Prostate gland (tissue), 2 donors: ENCODE measurements at regions not wholly inside any gene's neighbourhood (a gene's known extent, or its start where the extent isn't known, plus 50 kb on each side); places are given as distances from the start of the nearest gene placed in this dataset.

Experiments
- DNase-seq: peaks from one replicate; pipeline ENCODE4 v3.0.0-alpha.2; 2019; ENCODE audit warnings: low spot score
- H3K27ac ChIP-seq, 2 donors: fragments of 200-600 bp; sonication (generic); 2 replicates each; pipeline ENCODE4 v1.5.1; 2017 to 2019
- H3K27me3 ChIP-seq: fragments of 200-600 bp; sonication (generic); replicated peaks from 2 replicates; pipeline ENCODE4 v1.5.1; 2019; ENCODE audit not compliant: insufficient read depth
- H3K36me3 ChIP-seq, 2 donors: fragments of 200-600 bp; sonication (generic); 1 replicate in 1 of 2; 2 replicates in 1 of 2; pipeline versions ENCODE4 v1.5.1 to v1.8.1; 2017 to 2019
- H3K4me1 ChIP-seq: fragments of 200-600 bp; sonication (generic); replicated peaks from 2 replicates; pipeline ENCODE4 v1.5.1; 2019
- H3K4me3 ChIP-seq, 2 donors: fragments of 200-600 bp; sonication (generic); 2 replicates each; pipeline ENCODE4 v1.5.1; 2017 to 2019
- H3K9me3 ChIP-seq: fragments of 200-600 bp; sonication (generic); 2 replicates; pipeline ENCODE4 v1.5.1; 2017
- POLR2A ChIP-seq: fragments of 450-650 bp; IDR thresholded peaks from one replicate; pipeline ENCODE4 v1.6.1; 2016; ENCODE audit warnings: antibody characterized with exemption, mild to moderate bottlenecking
- POLR2AphosphoS5 ChIP-seq: sonication (generic); formaldehyde crosslinking; IDR thresholded peaks from one replicate; pipeline ENCODE4 v1.6.1; 2017; ENCODE audit warnings: antibody characterized with exemption
- WGBS: methylation state at CpG from one replicate; pipeline ENCODE4 v1.1.5; 2018; 5-methylcytosine and 5-hydroxymethylcytosine counted together
- intact Hi-C: fragments of 100-400 bp; cut with DNase I; formaldehyde crosslinking; loops from one replicate; pipeline ENCODE4 v1.14.2; 2022
- TF ChIP-seq, protein P1 (sequence below), 4 experiments: fragments of 200-600 bp in 2 of 4; fragments of 450-650 bp in 2 of 4; sonication (generic) in 2 of 4; IDR thresholded peaks; 1 replicate in 3 of 4; 2 replicates in 1 of 4; pipeline ENCODE4 v1.5.1; 2016 to 2019; ENCODE audit warnings: antibody characterized with exemption in 4 of 4, mild to moderate bottlenecking in 2 of 4, moderate library complexity in 2 of 4

DNA sequence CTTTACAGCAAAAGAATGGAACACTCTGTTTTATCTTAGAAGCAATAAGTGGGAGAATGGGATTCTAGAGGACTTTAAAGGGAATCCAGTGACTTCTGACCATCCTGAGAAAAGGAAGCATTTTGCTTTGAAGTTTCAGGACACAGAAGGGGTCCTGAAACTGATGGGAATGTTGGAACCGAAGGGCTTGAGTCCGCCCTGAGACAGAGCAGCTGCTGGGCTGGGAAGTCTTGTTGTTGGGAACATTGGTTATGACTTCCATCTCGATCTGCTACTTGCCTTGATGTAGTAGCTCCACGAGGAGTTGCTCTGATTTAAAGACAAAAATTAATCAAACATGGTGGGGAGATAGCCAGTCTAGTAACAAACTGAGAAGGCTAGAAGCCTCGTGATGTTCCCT, 177.6 kb downstream of the JCAD start:
- Histone ChIP-seq H3K27ac (peak overlapping the region in 1 of 2 donors; percentile 13), H3K27me3 (no peaks in the 10 kb centered on the region), H3K4me1 (no peaks in the 10 kb centered on the region), H3K4me3 (no peak overlapping the region), H3K9me3 (no peaks in the 10 kb centered on the region), H3K36me3 (no peaks in the 10 kb centered on the region)
- no peak for DNase-seq
- 84% methylated on average over 5 of the region's 5 CpGs for WGBS
- intact Hi-C loops = no loop called here
- TF ChIP-seq POLR2AphosphoS5 (no peak), POLR2A (no peak)
- TF ChIP-seq, protein P1, sequence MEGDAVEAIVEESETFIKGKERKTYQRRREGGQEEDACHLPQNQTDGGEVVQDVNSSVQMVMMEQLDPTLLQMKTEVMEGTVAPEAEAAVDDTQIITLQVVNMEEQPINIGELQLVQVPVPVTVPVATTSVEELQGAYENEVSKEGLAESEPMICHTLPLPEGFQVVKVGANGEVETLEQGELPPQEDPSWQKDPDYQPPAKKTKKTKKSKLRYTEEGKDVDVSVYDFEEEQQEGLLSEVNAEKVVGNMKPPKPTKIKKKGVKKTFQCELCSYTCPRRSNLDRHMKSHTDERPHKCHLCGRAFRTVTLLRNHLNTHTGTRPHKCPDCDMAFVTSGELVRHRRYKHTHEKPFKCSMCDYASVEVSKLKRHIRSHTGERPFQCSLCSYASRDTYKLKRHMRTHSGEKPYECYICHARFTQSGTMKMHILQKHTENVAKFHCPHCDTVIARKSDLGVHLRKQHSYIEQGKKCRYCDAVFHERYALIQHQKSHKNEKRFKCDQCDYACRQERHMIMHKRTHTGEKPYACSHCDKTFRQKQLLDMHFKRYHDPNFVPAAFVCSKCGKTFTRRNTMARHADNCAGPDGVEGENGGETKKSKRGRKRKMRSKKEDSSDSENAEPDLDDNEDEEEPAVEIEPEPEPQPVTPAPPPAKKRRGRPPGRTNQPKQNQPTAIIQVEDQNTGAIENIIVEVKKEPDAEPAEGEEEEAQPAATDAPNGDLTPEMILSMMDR (IDR thresholded peaks at IDR 0.05) = no peak

DNA sequence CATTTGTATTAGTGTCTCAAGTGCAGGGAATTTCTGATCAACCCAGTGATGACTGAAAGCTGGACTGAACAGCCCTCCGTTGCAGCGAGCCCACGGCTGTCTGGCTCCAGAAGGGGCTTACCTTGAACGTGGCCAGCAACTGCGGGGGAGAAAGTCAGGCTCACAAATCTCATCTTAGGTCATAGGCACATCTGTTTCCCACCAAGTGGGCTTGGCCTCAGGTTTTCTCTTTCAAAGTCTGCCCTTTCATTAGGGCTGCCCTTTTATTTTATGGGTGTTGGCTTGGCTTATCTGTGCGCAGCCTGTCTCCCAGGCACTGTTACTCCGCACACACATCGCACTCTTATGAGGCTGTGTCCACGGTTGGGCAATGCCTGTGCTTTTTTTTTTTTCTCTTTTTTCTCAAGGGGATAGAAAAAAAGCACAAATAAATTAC, 178.0 kb downstream of the JCAD start:
- TF ChIP-seq, protein P1 (IDR thresholded peaks at IDR 0.05) = no peak
- TF ChIP-seq POLR2A (no peak), POLR2AphosphoS5 (no peak)
- Histone ChIP-seq H3K9me3 (no peaks in the 10 kb centered on the region), H3K4me3 (no peak overlapping the region), H3K27me3 (no peaks in the 10 kb centered on the region), H3K27ac (no peak overlapping the region), H3K4me1 (no peaks in the 10 kb centered on the region), H3K36me3 (no peaks in the 10 kb centered on the region)
- DNase-seq = no peak
- WGBS = 58% methylated on average over 9 of the region's 9 CpGs
- intact Hi-C loops = no loop called here

DNA sequence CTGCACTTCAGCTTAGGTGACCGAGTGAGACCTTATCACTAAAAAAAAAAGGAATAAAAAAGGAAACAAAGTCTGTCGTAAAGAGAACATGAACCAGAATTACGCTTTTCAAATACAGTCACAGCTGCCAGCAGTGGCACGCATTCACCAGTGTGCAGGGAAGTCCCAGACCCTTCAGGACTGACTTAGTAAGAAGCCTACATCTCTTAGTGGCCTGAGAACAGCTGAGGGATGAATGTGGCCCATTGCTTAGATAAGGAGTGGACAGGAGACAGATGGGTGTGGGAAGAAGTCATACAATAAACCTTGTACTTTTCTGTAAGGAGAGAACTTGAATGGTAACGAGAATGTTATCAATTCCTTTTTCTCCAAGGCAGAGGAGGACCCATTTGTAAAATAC, 178.5 kb downstream of the JCAD start:
- intact Hi-C loops = no loop called here
- no peak overlapping the region for H3K4me3 ChIP-seq
- no peak overlapping the region for H3K27ac ChIP-seq
- 79% methylated on average over 5 of the region's 5 CpGs for WGBS
- H3K4me1 ChIP-seq = no peaks in the 10 kb centered on the region
- no peaks in the 10 kb centered on the region for H3K9me3 ChIP-seq
- TF ChIP-seq, protein P1 (IDR thresholded peaks at IDR 0.05) = no peak
- no peak for TF ChIP-seq POLR2A
- no peak for TF ChIP-seq POLR2AphosphoS5
- no peak for DNase-seq
- H3K36me3 ChIP-seq = no peaks in the 10 kb centered on the region
- H3K27me3 ChIP-seq = no peaks in the 10 kb centered on the region

DNA sequence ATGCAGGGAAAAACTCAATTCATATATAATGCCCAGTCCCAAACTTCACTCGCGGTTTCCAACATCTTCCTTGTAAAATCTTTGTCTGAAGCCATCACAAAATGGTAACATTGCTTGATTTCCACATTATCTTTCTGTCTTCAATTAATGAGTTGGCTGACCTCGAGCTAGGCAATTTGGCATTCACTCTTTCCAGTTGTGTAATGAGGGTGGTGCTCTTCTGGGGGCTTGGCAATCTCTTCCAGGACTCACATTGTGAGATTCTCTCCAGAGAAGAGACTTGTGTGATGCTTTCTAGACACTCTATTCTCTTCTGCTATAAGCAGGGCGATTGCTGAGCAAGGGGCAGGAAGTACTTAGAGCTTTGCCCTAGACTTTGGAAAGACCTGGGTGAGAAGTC, 179.5 kb downstream of the JCAD start:
- WGBS = 87% methylated on average over 4 of the region's 4 CpGs

DNA sequence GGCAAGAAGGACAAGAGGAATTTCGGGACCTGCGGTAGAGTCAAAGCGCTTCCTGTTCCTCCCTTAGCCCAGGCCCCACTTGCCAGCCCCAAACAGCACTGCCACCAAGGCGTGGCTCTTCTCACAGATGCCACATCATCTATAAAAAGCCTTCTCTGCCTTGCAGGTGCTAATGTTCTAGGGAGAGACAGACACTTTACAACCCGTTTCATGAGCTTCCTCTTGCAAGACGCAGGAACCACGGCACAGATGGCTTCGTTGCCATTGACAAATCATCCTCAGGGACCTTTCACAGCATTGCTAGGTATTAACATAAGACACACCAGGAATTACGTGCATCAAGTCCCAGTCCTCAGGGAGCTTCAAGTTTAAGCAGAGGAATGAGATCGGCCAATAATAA, 180.9 kb downstream of the JCAD start:
- Histone ChIP-seq H3K4me1 (no peaks in the 10 kb centered on the region), H3K36me3 (no peaks in the 10 kb centered on the region), H3K27me3 (no peaks in the 10 kb centered on the region), H3K27ac (no peak overlapping the region), H3K4me3 (no peak overlapping the region), H3K9me3 (no peaks in the 10 kb centered on the region)
- no peak for DNase-seq
- TF ChIP-seq POLR2A (no peak), POLR2AphosphoS5 (no peak)
- TF ChIP-seq, protein P1 (IDR thresholded peaks at IDR 0.05) = no peak
- 82% methylated on average over 10 of the region's 10 CpGs for WGBS
- intact Hi-C loops = no loop called here

More for the DNA sequence above, 179.5 kb downstream of the JCAD start:
- Histone ChIP-seq H3K4me3 (no peak overlapping the region), H3K9me3 (no peaks in the 10 kb centered on the region), H3K27me3 (no peaks in the 10 kb centered on the region), H3K4me1 (no peaks in the 10 kb centered on the region), H3K36me3 (no peaks in the 10 kb centered on the region), H3K27ac (no peak overlapping the region)
- TF ChIP-seq POLR2A (no peak), POLR2AphosphoS5 (no peak)
- TF ChIP-seq, protein P1 (IDR thresholded peaks at IDR 0.05) = no peak
- no peak for DNase-seq
- intact Hi-C loops = no loop called here
